K562 (cell line): ENCODE measurements at regions not wholly inside any gene's neighbourhood (a gene's known extent, or its start where the extent isn't known, plus 50 kb on each side); places are given as distances from the start of the nearest gene placed in this dataset.
A peak's percentile ranks its signal among the peaks of the same experiment; 100 is the strongest.

ENCODE experiments used
- CTCF ChIP-seq, 3 experiments: IDR thresholded peaks in 2 of 3; conservative IDR thresholded peaks in 1 of 3; 2 replicates each; pipeline ENCODE4 v1.5.1; 2011 to 2012; ENCODE audit warnings: low read length in 3 of 3, mild to moderate bottlenecking in 3 of 3, control low read depth in 2 of 3, improper control_type of control experiment in 1 of 3, inconsistent platforms in 1 of 3, low read depth in 1 of 3, mixed read lengths in 1 of 3, moderate library complexity in 1 of 3; ENCODE audit not compliant: insufficient read depth in 2 of 3
- KLF16 ChIP-seq: IDR thresholded peaks from 2 replicates; pipeline ENCODE4 v1.6.1; 2016; ENCODE audit warnings: antibody characterized with exemption
- MAZ ChIP-seq, 2 experiments: fragments of 450-650 bp in 1 of 2; sonication (generic) in 1 of 2; formaldehyde crosslinking; IDR thresholded peaks in 1 of 2; conservative IDR thresholded peaks in 1 of 2; 2 replicates each; pipeline versions ENCODE4 v1.4.0 to v1.5.0; 2020; ENCODE audit warnings: mild to moderate bottlenecking in 1 of 2, missing genetic modification reagents in 1 of 2
- NCOA1 ChIP-seq: fragments of 450-650 bp; IDR thresholded peaks from 2 replicates; pipeline ENCODE4 v1.6.1; 2016; ENCODE audit warnings: low read depth
- RAD21 ChIP-seq, 2 experiments: fragments of 250-450 bp in 1 of 2; fragments of 450-650 bp in 1 of 2; sonication (Bioruptor Pico) in 1 of 2; formaldehyde crosslinking in 1 of 2; IDR thresholded peaks in 1 of 2; conservative IDR thresholded peaks in 1 of 2; 2 replicates each; pipeline versions ENCODE4 v1.4.0 to v1.8.0; 2020 to 2022; ENCODE audit warnings: mild to moderate bottlenecking in 2 of 2, moderate library complexity in 1 of 2
- REST ChIP-seq, 2 experiments: fragments of 450-650 bp; formaldehyde crosslinking in 1 of 2; IDR thresholded peaks; 2 replicates each; pipeline versions ENCODE4 v1.4.0 to v1.6.1; 2014 to 2020; ENCODE audit warnings: mild to moderate bottlenecking in 2 of 2, borderline replicate concordance in 1 of 2, low read depth in 1 of 2
- RFX7 ChIP-seq: fragments of 250-450 bp; sonication (Bioruptor Pico); IDR thresholded peaks from 2 replicates; pipeline ENCODE4 v1.5.1; 2021; ENCODE audit warnings: mild to moderate bottlenecking
- ZNF436 ChIP-seq: fragments of 250-450, 450-650 bp; sonication (Bioruptor Pico); formaldehyde crosslinking; IDR thresholded peaks from 2 replicates; pipeline ENCODE4 v1.7.0; 2020; ENCODE audit warnings: mild to moderate bottlenecking
- TF ChIP-seq, protein P1 (sequence below): fragments of 450-650 bp; formaldehyde crosslinking; IDR thresholded peaks from 2 replicates; pipeline ENCODE4 v1.4.0; 2022; ENCODE audit warnings: mild to moderate bottlenecking, moderate library complexity

DNA sequence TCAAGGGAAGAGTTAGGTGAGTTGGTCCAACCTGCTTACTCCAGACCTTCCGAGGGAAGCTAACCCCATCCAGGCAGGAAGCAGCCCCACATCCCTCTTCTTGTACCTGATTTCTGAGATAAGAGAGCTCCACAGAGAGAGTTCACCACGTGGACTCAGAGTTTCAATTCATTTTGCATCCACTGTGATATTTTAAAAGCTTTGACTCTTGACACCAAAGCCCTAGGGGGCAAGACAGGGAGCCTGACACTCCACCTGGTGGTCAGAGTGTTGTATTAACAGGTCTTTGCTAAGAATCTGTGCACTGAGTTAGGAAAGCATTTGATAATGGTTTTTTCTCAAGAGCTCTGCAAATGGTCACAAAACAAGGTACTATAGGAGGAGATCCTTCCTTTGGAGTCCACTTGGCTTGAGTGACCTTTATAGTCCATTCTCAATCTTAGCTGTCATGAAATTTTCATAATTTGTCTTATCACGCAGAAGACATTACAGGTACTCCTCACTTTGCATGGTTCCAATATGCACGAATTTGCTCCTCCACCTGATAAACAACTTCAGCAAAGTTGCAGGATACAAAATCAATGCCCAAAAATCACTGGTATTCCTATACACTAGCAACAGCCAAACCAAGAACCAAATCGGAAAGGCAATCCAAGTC, 56.2 kb upstream of the RIPOR2 start (continued):
- TF ChIP-seq NCOA1 (no peak), KLF16 (0 out of 2 replicates have a peak, but pooled peaks have one; percentile 7), RAD21 (CRISPR knock-in tag; conservative IDR thresholded peaks at IDR 0.05 in 1 of 2, IDR thresholded peaks at IDR 0.05 in 1 of 2) (peak; percentile 57 to 75), ZNF436 (CRISPR knock-in tag) (no peak), REST (IDR thresholded peaks at IDR 0.05; ENCODE audit: borderline replicate concordance) (peak; percentile 62; the same call in 1 of the 2 replicates), REST (CRISPR knock-in tag; IDR thresholded peaks at IDR 0.05; ENCODE audit: low read depth) (no peak), RFX7 (CRISPR knock-in tag) (no peak), MAZ (CRISPR knock-in tag; conservative IDR thresholded peaks at IDR 0.05 in 1 of 2, IDR thresholded peaks at IDR 0.05 in 1 of 2) (0 out of 4 replicates have a peak, but pooled peaks of 1 of the 2 experiments have one; percentile 14), CTCF (IDR thresholded peaks at IDR 0.05 in 2 of 3, conservative IDR thresholded peaks at IDR 0.05 in 1 of 3; ENCODE audit: insufficient read depth in 2 of 3, low read depth in 1 of 3, low read length in 3 of 3) (peak; percentile 77 to 83 (median 78))
- TF ChIP-seq, protein P1, sequence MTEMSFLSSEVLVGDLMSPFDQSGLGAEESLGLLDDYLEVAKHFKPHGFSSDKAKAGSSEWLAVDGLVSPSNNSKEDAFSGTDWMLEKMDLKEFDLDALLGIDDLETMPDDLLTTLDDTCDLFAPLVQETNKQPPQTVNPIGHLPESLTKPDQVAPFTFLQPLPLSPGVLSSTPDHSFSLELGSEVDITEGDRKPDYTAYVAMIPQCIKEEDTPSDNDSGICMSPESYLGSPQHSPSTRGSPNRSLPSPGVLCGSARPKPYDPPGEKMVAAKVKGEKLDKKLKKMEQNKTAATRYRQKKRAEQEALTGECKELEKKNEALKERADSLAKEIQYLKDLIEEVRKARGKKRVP (CRISPR knock-in tag): no peak
